Suprapubic skin (tissue), 4 donors: ENCODE measurements at regions not wholly inside any gene's neighbourhood (a gene's known extent, or its start where the extent isn't known, plus 50 kb on each side); places are given as distances from the start of the nearest gene placed in this dataset.

Experiments
- POLR2A ChIP-seq, 2 donors: fragments of 450-650 bp; IDR thresholded peaks; one replicate each; pipeline ENCODE4 v1.6.1; 2017; ENCODE audit warnings: antibody characterized with exemption in 2 of 2, mild to moderate bottlenecking in 2 of 2, moderate library complexity in 2 of 2
- POLR2AphosphoS5 ChIP-seq, 3 donors: sonication (generic); formaldehyde crosslinking; IDR thresholded peaks; one replicate each; pipeline ENCODE4 v1.6.1; 2017; ENCODE audit warnings: antibody characterized with exemption in 3 of 3
- TF ChIP-seq, protein P1 (sequence below), 2 donors: fragments of 200-600 bp in 1 of 2; fragments of 450-650 bp in 1 of 2; sonication (generic) in 1 of 2; IDR thresholded peaks; one replicate each; pipeline ENCODE4 v1.5.1; 2016 to 2019; ENCODE audit warnings: antibody characterized with exemption in 2 of 2, mild to moderate bottlenecking in 1 of 2, moderate library complexity in 1 of 2

DNA sequence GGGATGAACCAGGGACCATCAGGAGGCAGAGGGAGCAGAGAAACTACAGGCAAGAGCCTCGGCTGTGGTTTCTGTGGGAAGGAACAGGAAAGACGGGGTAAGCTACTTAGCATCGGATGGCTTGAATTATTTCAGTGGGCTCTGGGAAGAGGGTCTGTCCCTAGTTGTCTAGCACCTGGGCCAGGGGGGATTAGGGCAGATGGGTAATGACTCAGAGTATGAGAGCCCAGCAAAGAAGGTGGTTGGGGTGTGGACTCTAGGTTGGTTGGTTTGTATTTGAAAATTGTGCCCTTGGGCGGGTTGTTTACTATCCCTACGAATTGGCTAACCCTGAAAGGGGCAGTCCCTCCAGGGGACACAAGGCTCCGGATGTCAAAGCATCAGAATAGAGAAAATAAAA lies 148.5 kb upstream of the TAB2 start:
- TF ChIP-seq POLR2A (IDR thresholded peaks at IDR 0.05) (no peak), POLR2AphosphoS5 (IDR thresholded peaks at IDR 0.05) (no peak)
- TF ChIP-seq, protein P1, sequence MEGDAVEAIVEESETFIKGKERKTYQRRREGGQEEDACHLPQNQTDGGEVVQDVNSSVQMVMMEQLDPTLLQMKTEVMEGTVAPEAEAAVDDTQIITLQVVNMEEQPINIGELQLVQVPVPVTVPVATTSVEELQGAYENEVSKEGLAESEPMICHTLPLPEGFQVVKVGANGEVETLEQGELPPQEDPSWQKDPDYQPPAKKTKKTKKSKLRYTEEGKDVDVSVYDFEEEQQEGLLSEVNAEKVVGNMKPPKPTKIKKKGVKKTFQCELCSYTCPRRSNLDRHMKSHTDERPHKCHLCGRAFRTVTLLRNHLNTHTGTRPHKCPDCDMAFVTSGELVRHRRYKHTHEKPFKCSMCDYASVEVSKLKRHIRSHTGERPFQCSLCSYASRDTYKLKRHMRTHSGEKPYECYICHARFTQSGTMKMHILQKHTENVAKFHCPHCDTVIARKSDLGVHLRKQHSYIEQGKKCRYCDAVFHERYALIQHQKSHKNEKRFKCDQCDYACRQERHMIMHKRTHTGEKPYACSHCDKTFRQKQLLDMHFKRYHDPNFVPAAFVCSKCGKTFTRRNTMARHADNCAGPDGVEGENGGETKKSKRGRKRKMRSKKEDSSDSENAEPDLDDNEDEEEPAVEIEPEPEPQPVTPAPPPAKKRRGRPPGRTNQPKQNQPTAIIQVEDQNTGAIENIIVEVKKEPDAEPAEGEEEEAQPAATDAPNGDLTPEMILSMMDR (IDR thresholded peaks at IDR 0.05), result no peak
